ENCODE measurements at regions not wholly inside any gene's neighbourhood (a gene's known extent, or its start where the extent isn't known, plus 50 kb on each side); places are given as distances from the start of the nearest gene placed in this dataset.

GRCh38 chr4:15364183-15364582 lies 63.6 kb upstream of the C1QTNF7 start:
- intact Hi-C loops (cut with DNase I) = no loop called here
- FAIRE-seq (no peak), DNase-seq (no peak)
- no peaks in the 10 kb centered on the region for H3K9me3 ChIP-seq (ENCODE audit: control insufficient read depth in 2 of 3, insufficient read depth in 1 of 3, low read length in 3 of 3)
- H3K36me3 ChIP-seq (ENCODE audit: control insufficient read depth in 2 of 3, insufficient read depth in 3 of 3, low read length in 3 of 3) = no peaks in the 10 kb centered on the region
- H3K27ac ChIP-seq (ENCODE audit: low read depth in 2 of 2, low read length in 2 of 2) = no peak overlapping the region
- TF ChIP-seq, protein P1, sequence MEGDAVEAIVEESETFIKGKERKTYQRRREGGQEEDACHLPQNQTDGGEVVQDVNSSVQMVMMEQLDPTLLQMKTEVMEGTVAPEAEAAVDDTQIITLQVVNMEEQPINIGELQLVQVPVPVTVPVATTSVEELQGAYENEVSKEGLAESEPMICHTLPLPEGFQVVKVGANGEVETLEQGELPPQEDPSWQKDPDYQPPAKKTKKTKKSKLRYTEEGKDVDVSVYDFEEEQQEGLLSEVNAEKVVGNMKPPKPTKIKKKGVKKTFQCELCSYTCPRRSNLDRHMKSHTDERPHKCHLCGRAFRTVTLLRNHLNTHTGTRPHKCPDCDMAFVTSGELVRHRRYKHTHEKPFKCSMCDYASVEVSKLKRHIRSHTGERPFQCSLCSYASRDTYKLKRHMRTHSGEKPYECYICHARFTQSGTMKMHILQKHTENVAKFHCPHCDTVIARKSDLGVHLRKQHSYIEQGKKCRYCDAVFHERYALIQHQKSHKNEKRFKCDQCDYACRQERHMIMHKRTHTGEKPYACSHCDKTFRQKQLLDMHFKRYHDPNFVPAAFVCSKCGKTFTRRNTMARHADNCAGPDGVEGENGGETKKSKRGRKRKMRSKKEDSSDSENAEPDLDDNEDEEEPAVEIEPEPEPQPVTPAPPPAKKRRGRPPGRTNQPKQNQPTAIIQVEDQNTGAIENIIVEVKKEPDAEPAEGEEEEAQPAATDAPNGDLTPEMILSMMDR (IDR thresholded peaks at IDR 0.05; ENCODE audit: borderline replicate concordance, extremely low read depth, insufficient read depth) = no peak
- no peak overlapping the region for H3K9ac ChIP-seq (ENCODE audit: low read length in 3 of 3)
- H3K27me3 ChIP-seq (ENCODE audit: control insufficient read depth, insufficient read depth, low read length) = no peaks in the 10 kb centered on the region
- no peak overlapping the region for H3K4me3 ChIP-seq (ENCODE audit: low read length in 3 of 3)
- no peaks in the 10 kb centered on the region for H3K4me1 ChIP-seq (ENCODE audit: control insufficient read depth in 2 of 3, insufficient read depth in 2 of 3, low read depth in 1 of 3, low read length in 3 of 3)

DNA sequence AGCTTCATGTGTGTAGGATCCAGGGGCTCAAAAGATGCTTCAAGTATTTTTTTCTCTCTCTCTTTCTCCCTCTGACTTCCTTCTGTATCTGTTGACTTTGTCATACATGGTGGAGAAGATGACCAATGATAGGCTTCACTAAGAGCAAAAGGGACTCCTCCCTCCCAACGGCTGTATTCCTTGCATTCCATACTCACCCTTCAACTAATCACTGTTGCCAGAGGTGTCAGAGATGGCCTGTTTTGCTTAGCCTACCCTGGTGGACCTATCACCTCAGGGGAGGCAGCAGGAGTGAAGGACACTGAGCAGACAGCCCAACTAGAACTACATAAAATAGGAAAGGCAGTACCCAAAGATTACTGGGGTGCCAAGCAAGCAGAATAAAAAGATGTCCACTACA lies 62.2 kb upstream of the C1QTNF7 start:
- no peaks in the 10 kb centered on the region for H3K36me3 ChIP-seq (ENCODE audit: control insufficient read depth in 2 of 3, insufficient read depth in 3 of 3, low read length in 3 of 3)
- FAIRE-seq = no peak
- DNase-seq = no peak
- intact Hi-C loops (cut with DNase I) = no loop called here
- H3K27me3 ChIP-seq (ENCODE audit: control insufficient read depth, insufficient read depth, low read length) = no peaks in the 10 kb centered on the region
- H3K4me1 ChIP-seq (ENCODE audit: control insufficient read depth in 2 of 3, insufficient read depth in 2 of 3, low read depth in 1 of 3, low read length in 3 of 3) = no peaks in the 10 kb centered on the region
- H3K4me3 ChIP-seq (ENCODE audit: low read length in 3 of 3) = no peak overlapping the region
- no peak overlapping the region for H3K9ac ChIP-seq (ENCODE audit: low read length in 3 of 3)
- no peaks in the 10 kb centered on the region for H3K9me3 ChIP-seq (ENCODE audit: control insufficient read depth in 2 of 3, insufficient read depth in 1 of 3, low read length in 3 of 3)
- H3K27ac ChIP-seq (ENCODE audit: low read depth in 2 of 2, low read length in 2 of 2) = no peak overlapping the region
- TF ChIP-seq, protein P1 (IDR thresholded peaks at IDR 0.05; ENCODE audit: borderline replicate concordance, extremely low read depth, insufficient read depth) = no peak

- Histone ChIP-seq H3K4me1 (ENCODE audit: control insufficient read depth in 2 of 3, insufficient read depth in 2 of 3, low read depth in 1 of 3, low read length in 3 of 3) (no peaks in the 10 kb centered on the region), H3K27ac (ENCODE audit: low read depth in 2 of 2, low read length in 2 of 2) (no peak overlapping the region), H3K27me3 (ENCODE audit: control insufficient read depth, insufficient read depth, low read length) (no peaks in the 10 kb centered on the region), H3K36me3 (ENCODE audit: control insufficient read depth in 2 of 3, insufficient read depth in 3 of 3, low read length in 3 of 3) (no peaks in the 10 kb centered on the region), H3K9ac (ENCODE audit: low read length in 3 of 3) (no peak overlapping the region), H3K4me3 (ENCODE audit: low read length in 3 of 3) (no peak overlapping the region), H3K9me3 (ENCODE audit: control insufficient read depth in 2 of 3, insufficient read depth in 1 of 3, low read length in 3 of 3) (no peaks in the 10 kb centered on the region)
- TF ChIP-seq, protein P1 (IDR thresholded peaks at IDR 0.05; ENCODE audit: borderline replicate concordance, extremely low read depth, insufficient read depth) = no peak
- DNase-seq (no peak), FAIRE-seq (no peak)
- intact Hi-C loops (cut with DNase I) = no loop called here
Observed at GRCh38 chr4:15366721-15367120, 61.1 kb upstream of the C1QTNF7 start.

DNA sequence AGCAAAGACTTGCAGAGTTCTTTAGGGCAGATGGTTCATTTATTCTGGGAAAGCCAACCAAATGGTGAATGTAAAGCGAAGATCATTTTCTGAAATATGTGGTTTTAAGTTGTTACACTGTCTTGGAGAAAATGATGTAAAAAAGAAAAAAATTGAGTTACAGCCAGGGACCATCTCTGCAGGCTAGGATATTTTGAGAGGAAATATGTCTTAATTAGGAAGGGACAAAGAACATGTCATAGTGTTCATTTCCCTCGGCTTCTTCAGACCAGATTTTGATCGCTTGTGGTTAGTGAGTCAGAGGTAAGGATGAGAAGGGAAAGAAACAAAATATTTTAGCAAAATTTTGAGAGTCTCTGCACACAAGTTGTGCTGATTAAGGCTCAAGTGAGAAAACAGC lies 59.0 kb upstream of the C1QTNF7 start:
- TF ChIP-seq, protein P1 (IDR thresholded peaks at IDR 0.05; ENCODE audit: borderline replicate concordance, extremely low read depth, insufficient read depth) = no peak
- no peaks in the 10 kb centered on the region for H3K27me3 ChIP-seq (ENCODE audit: control insufficient read depth, insufficient read depth, low read length)
- H3K9me3 ChIP-seq (ENCODE audit: control insufficient read depth in 2 of 3, insufficient read depth in 1 of 3, low read length in 3 of 3) = no peaks in the 10 kb centered on the region
- DNase-seq = no peak
- no peak overlapping the region for H3K27ac ChIP-seq (ENCODE audit: low read depth in 2 of 2, low read length in 2 of 2)
- FAIRE-seq = no peak
- no peaks in the 10 kb centered on the region for H3K4me1 ChIP-seq (ENCODE audit: control insufficient read depth in 2 of 3, insufficient read depth in 2 of 3, low read depth in 1 of 3, low read length in 3 of 3)
- intact Hi-C loops (cut with DNase I) = no loop called here
- no peak overlapping the region for H3K4me3 ChIP-seq (ENCODE audit: low read length in 3 of 3)
- H3K9ac ChIP-seq (ENCODE audit: low read length in 3 of 3) = no peak overlapping the region
- no peaks in the 10 kb centered on the region for H3K36me3 ChIP-seq (ENCODE audit: control insufficient read depth in 2 of 3, insufficient read depth in 3 of 3, low read length in 3 of 3)
